Uterus (tissue), 2 donors: ENCODE measurements at regions not wholly inside any gene's neighbourhood (a gene's known extent, or its start where the extent isn't known, plus 50 kb on each side); places are given as distances from the start of the nearest gene placed in this dataset.

ENCODE experiments used
- POLR2A ChIP-seq, 2 donors: fragments of 450-650 bp; IDR thresholded peaks; one replicate each; pipeline ENCODE4 v1.6.1; 2016; ENCODE audit warnings: antibody characterized with exemption in 2 of 2, mild to moderate bottlenecking in 1 of 2, moderate library complexity in 1 of 2
- TF ChIP-seq, protein P1 (sequence below), 4 experiments: fragments of 200-600 bp in 2 of 4; fragments of 450-650 bp in 2 of 4; sonication (generic) in 2 of 4; IDR thresholded peaks; one replicate each; pipeline ENCODE4 v1.5.1; 2016 to 2019; ENCODE audit warnings: antibody characterized with exemption in 4 of 4, mild to moderate bottlenecking in 2 of 4, moderate library complexity in 1 of 4

DNA sequence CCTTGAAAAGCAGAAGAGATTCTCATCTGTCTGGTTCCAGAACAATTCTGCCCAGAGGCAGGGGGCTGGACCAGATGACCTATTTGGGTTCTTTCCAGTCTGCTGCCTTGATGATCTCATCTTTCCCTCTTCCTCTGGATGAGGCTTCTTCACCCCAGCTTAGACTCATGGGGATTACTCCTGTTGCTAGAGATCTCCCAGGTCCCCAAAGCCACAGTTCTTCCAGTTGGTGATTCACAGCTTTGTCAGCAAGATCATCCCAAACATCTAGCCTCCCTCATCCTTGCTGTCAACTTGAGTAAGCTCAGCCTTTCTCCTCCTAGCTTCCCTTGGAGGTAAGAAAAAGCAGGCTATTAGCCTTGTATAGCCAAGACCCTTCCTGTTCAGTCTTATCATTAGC lies 64.2 kb upstream of the PJA1 start:
- TF ChIP-seq POLR2A (IDR thresholded peaks at IDR 0.05), result no peak
- TF ChIP-seq, protein P1, sequence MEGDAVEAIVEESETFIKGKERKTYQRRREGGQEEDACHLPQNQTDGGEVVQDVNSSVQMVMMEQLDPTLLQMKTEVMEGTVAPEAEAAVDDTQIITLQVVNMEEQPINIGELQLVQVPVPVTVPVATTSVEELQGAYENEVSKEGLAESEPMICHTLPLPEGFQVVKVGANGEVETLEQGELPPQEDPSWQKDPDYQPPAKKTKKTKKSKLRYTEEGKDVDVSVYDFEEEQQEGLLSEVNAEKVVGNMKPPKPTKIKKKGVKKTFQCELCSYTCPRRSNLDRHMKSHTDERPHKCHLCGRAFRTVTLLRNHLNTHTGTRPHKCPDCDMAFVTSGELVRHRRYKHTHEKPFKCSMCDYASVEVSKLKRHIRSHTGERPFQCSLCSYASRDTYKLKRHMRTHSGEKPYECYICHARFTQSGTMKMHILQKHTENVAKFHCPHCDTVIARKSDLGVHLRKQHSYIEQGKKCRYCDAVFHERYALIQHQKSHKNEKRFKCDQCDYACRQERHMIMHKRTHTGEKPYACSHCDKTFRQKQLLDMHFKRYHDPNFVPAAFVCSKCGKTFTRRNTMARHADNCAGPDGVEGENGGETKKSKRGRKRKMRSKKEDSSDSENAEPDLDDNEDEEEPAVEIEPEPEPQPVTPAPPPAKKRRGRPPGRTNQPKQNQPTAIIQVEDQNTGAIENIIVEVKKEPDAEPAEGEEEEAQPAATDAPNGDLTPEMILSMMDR (IDR thresholded peaks at IDR 0.05), result no peak
